HG03108 (cell line): ENCODE measurements at regions not wholly inside any gene's neighbourhood (a gene's known extent, or its start where the extent isn't known, plus 50 kb on each side); places are given as distances from the start of the nearest gene placed in this dataset.

Experiments
- ATAC-seq: cut with Tn5 transposase; IDR thresholded peaks from one replicate; pipeline ENCODE4 v1.9.1; 2021; ENCODE audit warnings: moderate library complexity; ENCODE audit not compliant: unreplicated experiment

GRCh38 chr15:58269455-58270414 is 131.6 kb downstream of the AQP9 start:
- no peak for ATAC-seq

- ATAC-seq: no peak
Observed at GRCh38 chr15:58271410-58271809, 133.2 kb downstream of the AQP9 start.

- ATAC-seq: no peak
Observed at GRCh38 chr15:58273104-58273503, 134.9 kb downstream of the AQP9 start.

- ATAC-seq: no peak
Observed at GRCh38 chr15:58274885-58275284, 136.7 kb downstream of the AQP9 start.

- no peak for ATAC-seq
Observed at GRCh38 chr15:58275785-58276184, 137.6 kb downstream of the AQP9 start.

GRCh38 chr15:58276924-58277323 is 138.7 kb downstream of the AQP9 start:
- ATAC-seq: no peak

- ATAC-seq: no peak
Observed at GRCh38 chr15:58277333-58277732, 139.2 kb downstream of the AQP9 start.

GRCh38 chr15:58279106-58279505 is 140.9 kb downstream of the AQP9 start:
- ATAC-seq: no peak

GRCh38 chr15:58279654-58280053 is 141.5 kb downstream of the AQP9 start:
- ATAC-seq: no peak

- ATAC-seq: no peak
Observed at GRCh38 chr15:58282060-58282708, 144.0 kb downstream of the AQP9 start.

- no peak for ATAC-seq
Observed at GRCh38 chr15:58283302-58283701, 145.1 kb downstream of the AQP9 start.

- ATAC-seq: no peak
Observed at GRCh38 chr15:58284293-58284692, 146.1 kb downstream of the AQP9 start.

GRCh38 chr15:58285212-58285920 is 146.4 kb upstream of the LIPC start:
- no peak for ATAC-seq

GRCh38 chr15:58285921-58286278 is 145.9 kb upstream of the LIPC start:
- no peak for ATAC-seq

- no peak for ATAC-seq
Observed at GRCh38 chr15:58286523-58286922, 145.3 kb upstream of the LIPC start.

GRCh38 chr15:58287891-58288290 is 143.9 kb upstream of the LIPC start:
- ATAC-seq: no peak

GRCh38 chr15:58288592-58288991 is 143.2 kb upstream of the LIPC start:
- ATAC-seq: no peak

- ATAC-seq: no peak
Observed at GRCh38 chr15:58291848-58292247, 139.9 kb upstream of the LIPC start.

GRCh38 chr15:58292751-58293175 is 139.0 kb upstream of the LIPC start:
- ATAC-seq: no peak

- no peak for ATAC-seq
Observed at GRCh38 chr15:58293622-58294550, 137.9 kb upstream of the LIPC start.
